ENCODE measurements at regions not wholly inside any gene's neighbourhood (a gene's known extent, or its start where the extent isn't known, plus 50 kb on each side); places are given as distances from the start of the nearest gene placed in this dataset.

GRCh38 chr2:216559625-216560156, 61.0 kb downstream of the RPL37A start:
- DNase-seq (ENCODE audit: low read depth), result no peak
- TF ChIP-seq, protein P1, sequence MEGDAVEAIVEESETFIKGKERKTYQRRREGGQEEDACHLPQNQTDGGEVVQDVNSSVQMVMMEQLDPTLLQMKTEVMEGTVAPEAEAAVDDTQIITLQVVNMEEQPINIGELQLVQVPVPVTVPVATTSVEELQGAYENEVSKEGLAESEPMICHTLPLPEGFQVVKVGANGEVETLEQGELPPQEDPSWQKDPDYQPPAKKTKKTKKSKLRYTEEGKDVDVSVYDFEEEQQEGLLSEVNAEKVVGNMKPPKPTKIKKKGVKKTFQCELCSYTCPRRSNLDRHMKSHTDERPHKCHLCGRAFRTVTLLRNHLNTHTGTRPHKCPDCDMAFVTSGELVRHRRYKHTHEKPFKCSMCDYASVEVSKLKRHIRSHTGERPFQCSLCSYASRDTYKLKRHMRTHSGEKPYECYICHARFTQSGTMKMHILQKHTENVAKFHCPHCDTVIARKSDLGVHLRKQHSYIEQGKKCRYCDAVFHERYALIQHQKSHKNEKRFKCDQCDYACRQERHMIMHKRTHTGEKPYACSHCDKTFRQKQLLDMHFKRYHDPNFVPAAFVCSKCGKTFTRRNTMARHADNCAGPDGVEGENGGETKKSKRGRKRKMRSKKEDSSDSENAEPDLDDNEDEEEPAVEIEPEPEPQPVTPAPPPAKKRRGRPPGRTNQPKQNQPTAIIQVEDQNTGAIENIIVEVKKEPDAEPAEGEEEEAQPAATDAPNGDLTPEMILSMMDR (IDR thresholded peaks at IDR 0.05; ENCODE audit: low read length, missing control alignments), result no peak
- H3K4me3 ChIP-seq (replicated peaks; ENCODE audit: low read depth, low read length), result no peak overlapping the region

DNA sequence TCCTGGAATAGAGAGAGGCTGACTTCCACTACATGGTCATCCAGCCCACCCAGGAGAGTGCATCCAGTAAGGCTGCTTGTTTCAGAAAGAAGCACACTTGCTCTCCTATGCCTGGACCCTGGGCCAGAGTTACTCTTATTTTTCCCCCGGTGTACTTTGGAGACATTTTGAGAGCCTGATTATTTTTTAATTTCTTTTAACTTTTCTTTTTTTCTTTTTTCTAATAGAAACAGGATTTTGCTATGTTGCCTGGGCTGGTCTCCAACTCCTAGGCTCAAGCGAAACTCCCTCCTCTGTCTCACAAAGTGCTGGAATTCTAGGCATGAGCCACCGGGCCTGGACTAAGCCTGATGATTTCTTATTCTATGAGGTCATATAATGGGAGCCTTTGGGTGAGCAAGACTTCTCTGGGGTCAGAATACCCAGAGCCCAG, 62.2 kb downstream of the RPL37A start:
- H3K4me3 ChIP-seq (replicated peaks; ENCODE audit: low read depth, low read length), result no peak overlapping the region
- TF ChIP-seq, protein P1 (IDR thresholded peaks at IDR 0.05; ENCODE audit: low read length, missing control alignments), result no peak
- DNase-seq (ENCODE audit: low read depth), result peak; percentile 84

- no peak for DNase-seq (ENCODE audit: low read depth)
- TF ChIP-seq, protein P1 (IDR thresholded peaks at IDR 0.05; ENCODE audit: low read length, missing control alignments), result no peak
- H3K4me3 ChIP-seq (replicated peaks; ENCODE audit: low read depth, low read length), result no peak overlapping the region
These were observed 64.2 kb downstream of the RPL37A start for GRCh38 chr2:216562696-216563435.

- H3K4me3 ChIP-seq (replicated peaks; ENCODE audit: low read depth, low read length), result no peak overlapping the region
- no peak for DNase-seq (ENCODE audit: low read depth)
- TF ChIP-seq, protein P1 (IDR thresholded peaks at IDR 0.05; ENCODE audit: low read length, missing control alignments), result no peak
These were observed 65.0 kb downstream of the RPL37A start for GRCh38 chr2:216563646-216564045.

- H3K4me3 ChIP-seq (replicated peaks; ENCODE audit: low read depth, low read length), result no peak overlapping the region
- TF ChIP-seq, protein P1 (IDR thresholded peaks at IDR 0.05; ENCODE audit: low read length, missing control alignments), result no peak
These were observed 66.0 kb downstream of the RPL37A start for GRCh38 chr2:216564611-216565010.

GRCh38 chr2:216565956-216566355, 67.3 kb upstream of the IGFBP2 start:
- H3K4me3 ChIP-seq (replicated peaks; ENCODE audit: low read depth, low read length), result no peak overlapping the region
- TF ChIP-seq, protein P1 (IDR thresholded peaks at IDR 0.05; ENCODE audit: low read length, missing control alignments), result no peak
- no peak for DNase-seq (ENCODE audit: low read depth)

More at GRCh38 chr2:216564611-216565010, 66.0 kb downstream of the RPL37A start:
- no peak for DNase-seq (ENCODE audit: low read depth)

All from fibroblast of pulmonary artery (primary cell).